ENCODE measurements at regions not wholly inside any gene's neighbourhood (a gene's known extent, or its start where the extent isn't known, plus 50 kb on each side); places are given as distances from the start of the nearest gene placed in this dataset.

- peak overlapping the region; percentile 68 for H2AFZ ChIP-seq (ENCODE audit: insufficient read depth, low read depth, low read length, poor library complexity, severe bottlenecking)
- TF ChIP-seq CTCF (IDR thresholded peaks at IDR 0.05) = no peak
- Mint-ChIP-seq H3K27me3 (ENCODE audit: low read depth in 3 of 3) (no peaks in the 10 kb centered on the region), H3K9me3 (peaks cover 0 to 3% (median 0%) of the 10 kb centered on the region in 7 donors), H3K27ac (peak overlapping the region; percentile 43 to 89 (median 73)), H3K4me1 (peaks cover 54% of the 10 kb centered on the region), H3K4me3 (no peak overlapping the region), H3K36me3 (peaks cover 0 to 4% of the 10 kb centered on the region in 2 donors)
- DNase-seq = peak in 2 of 3 donors; percentile 12 to 13
- intact Hi-C loops (cut with micrococcal nuclease) = loop anchor here in 1 of 2 donors (10.0 kb wide), 1 partner anchor 552 kb away; no protein-coding TSS in a partner anchor
- WGBS (ENCODE audit: insufficient coverage) = 21% methylated on average over 2 of the region's 6 CpGs
- no peaks in the 10 kb centered on the region for H3K9me3 ChIP-seq (replicated peaks in 1 of 2; ENCODE audit: control insufficient read depth in 1 of 2, insufficient read depth in 1 of 2, low read length in 2 of 2)
- H4K20me1 ChIP-seq (ENCODE audit: insufficient read depth, low read length) = no peaks in the 10 kb centered on the region
- H3K27me3 ChIP-seq (ENCODE audit: control insufficient read depth in 2 of 2, insufficient read depth in 2 of 2, low read length in 2 of 2) = no peaks in the 10 kb centered on the region
- H3K4me1 ChIP-seq (ENCODE audit: control insufficient read depth in 1 of 2, insufficient read depth in 2 of 2, low read length in 2 of 2) = peaks cover 34 to 44% of the 10 kb centered on the region in 2 donors
- no peaks in the 10 kb centered on the region for H3K79me2 ChIP-seq (ENCODE audit: insufficient read depth, low read length)
- H3K36me3 ChIP-seq (replicated peaks in 1 of 2; ENCODE audit: control insufficient read depth in 1 of 2, insufficient read depth in 2 of 2, low read length in 2 of 2) = no peaks in the 10 kb centered on the region
- H3K4me2 ChIP-seq (replicated peaks; ENCODE audit: extremely low read depth, low read length, poor library complexity, severe bottlenecking) = peak overlapping the region; percentile 12
- H3K27ac ChIP-seq (ENCODE audit: low read depth in 1 of 2, low read length in 2 of 2) = peak overlapping the region in 1 of 2 donors; percentile 71
- peak overlapping the region in 1 of 3 experiments; percentile 8 for H3K4me3 ChIP-seq (replicated peaks in 1 of 3; ENCODE audit: low read depth in 2 of 3, low read length in 3 of 3)
- H3K9ac ChIP-seq (ENCODE audit: insufficient read depth, low read length, poor library complexity, severe bottlenecking) = no peak overlapping the region
Observed at GRCh38 chr1:244296447-244296846, 155.3 kb downstream of the ADSS2 start.

- Mint-ChIP-seq H3K9me3 (peaks cover 0 to 3% (median 0%) of the 10 kb centered on the region in 7 donors), H3K4me3 (no peak overlapping the region), H3K27ac (no peak overlapping the region), H3K36me3 (peaks cover 0 to 4% of the 10 kb centered on the region in 2 donors), H3K4me1 (peaks cover 51% of the 10 kb centered on the region), H3K27me3 (ENCODE audit: low read depth in 3 of 3) (no peaks in the 10 kb centered on the region)
- H3K9me3 ChIP-seq (replicated peaks in 1 of 2; ENCODE audit: control insufficient read depth in 1 of 2, insufficient read depth in 1 of 2, low read length in 2 of 2) = no peaks in the 10 kb centered on the region
- no peak overlapping the region for H3K4me3 ChIP-seq (replicated peaks in 1 of 3; ENCODE audit: low read depth in 2 of 3, low read length in 3 of 3)
- no peaks in the 10 kb centered on the region for H3K79me2 ChIP-seq (ENCODE audit: insufficient read depth, low read length)
- intact Hi-C loops (cut with micrococcal nuclease) = loop anchor here in 1 of 2 donors (10.0 kb wide), 1 partner anchor 552 kb away; no protein-coding TSS in a partner anchor
- H3K36me3 ChIP-seq (replicated peaks in 1 of 2; ENCODE audit: control insufficient read depth in 1 of 2, insufficient read depth in 2 of 2, low read length in 2 of 2) = no peaks in the 10 kb centered on the region
- H3K9ac ChIP-seq (ENCODE audit: insufficient read depth, low read length, poor library complexity, severe bottlenecking) = no peak overlapping the region
- H3K27ac ChIP-seq (ENCODE audit: low read depth in 1 of 2, low read length in 2 of 2) = no peak overlapping the region
- H4K20me1 ChIP-seq (ENCODE audit: insufficient read depth, low read length) = no peaks in the 10 kb centered on the region
- no peak overlapping the region for H3K4me2 ChIP-seq (replicated peaks; ENCODE audit: extremely low read depth, low read length, poor library complexity, severe bottlenecking)
- 97% methylated on average over 3 of the region's 3 CpGs for WGBS (ENCODE audit: insufficient coverage)
- DNase-seq = no peak
- TF ChIP-seq CTCF (IDR thresholded peaks at IDR 0.05) = no peak
- H3K4me1 ChIP-seq (ENCODE audit: control insufficient read depth in 1 of 2, insufficient read depth in 2 of 2, low read length in 2 of 2) = peaks cover 29 to 41% of the 10 kb centered on the region in 2 donors
- H2AFZ ChIP-seq (ENCODE audit: insufficient read depth, low read depth, low read length, poor library complexity, severe bottlenecking) = no peak overlapping the region
- H3K27me3 ChIP-seq (ENCODE audit: control insufficient read depth in 2 of 2, insufficient read depth in 2 of 2, low read length in 2 of 2) = no peaks in the 10 kb centered on the region
Observed at GRCh38 chr1:244297087-244297486, 154.6 kb downstream of the ADSS2 start.

Measured in CD14-positive monocyte (primary cell).